ELF-1 (cell line): ENCODE measurements at regions not wholly inside any gene's neighbourhood (a gene's known extent, or its start where the extent isn't known, plus 50 kb on each side); places are given as distances from the start of the nearest gene placed in this dataset.
A peak's percentile ranks its signal among the peaks of the same experiment; 100 is the strongest.
"Not testable (repeated sequence)": the region's sequence is repeated elsewhere in the genome, so short reads cannot be mapped to it uniquely, and the experiment has no call there.

Experiments
- DNase-seq: peaks from one replicate; pipeline ENCODE4 v3.0.0-alpha.2; 2016; ENCODE audit warnings: low read depth, low spot score

DNA sequence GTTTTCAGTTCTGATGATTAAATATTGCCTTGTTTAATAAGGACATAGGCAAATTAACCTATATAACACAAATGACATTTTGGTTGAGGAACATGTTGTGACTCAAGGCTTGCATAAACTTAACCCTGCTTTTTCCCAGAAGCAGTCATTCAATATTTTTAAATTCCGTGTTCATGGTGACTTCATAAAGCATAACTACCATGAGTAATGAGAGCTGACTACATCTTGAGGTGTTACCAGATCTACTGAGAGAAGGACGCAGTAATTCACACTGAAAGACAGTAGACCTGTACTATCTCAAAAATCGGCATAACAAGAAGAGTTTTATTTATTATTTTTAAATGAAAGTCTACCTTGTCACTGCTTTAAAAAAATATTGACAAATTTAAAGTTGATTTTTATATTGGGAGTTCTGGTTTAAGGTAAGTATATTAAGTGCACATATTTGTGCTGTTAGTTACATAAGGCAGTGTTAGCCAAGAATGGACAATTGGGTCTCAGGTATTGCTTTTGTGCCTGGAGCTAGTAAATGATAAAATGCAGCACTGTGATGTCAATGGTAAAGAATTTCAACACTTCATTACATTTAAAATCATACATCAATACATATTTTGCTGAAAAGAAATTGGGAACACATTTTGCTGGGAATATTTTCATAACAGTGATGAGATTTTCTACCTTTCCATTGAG is 1198.5 kb downstream of the FSCB start:
- DNase-seq, result no peak

DNA sequence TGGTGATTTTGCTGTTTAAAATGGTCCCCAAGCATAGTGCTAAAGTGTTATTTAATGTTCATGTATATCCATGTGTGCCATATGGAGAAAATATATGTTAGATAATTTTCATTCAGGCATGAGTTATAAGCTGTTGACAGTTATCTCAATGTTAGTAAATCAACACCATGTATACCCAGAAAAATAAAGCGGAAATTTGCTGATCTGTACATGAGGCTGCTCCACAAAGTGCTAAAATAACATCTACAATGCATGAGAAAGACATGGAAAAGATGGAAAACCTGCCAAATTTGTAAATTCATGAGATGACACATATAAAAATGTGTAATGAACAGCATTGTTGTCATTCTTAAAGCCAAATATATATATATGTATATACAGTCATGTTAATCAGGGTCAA is 1199.2 kb downstream of the FSCB start:
- DNase-seq, result no peak

- no peak for DNase-seq
Measured at GRCh38 chr14:43306053-43306452, 1201.0 kb downstream of the FSCB start.

DNA sequence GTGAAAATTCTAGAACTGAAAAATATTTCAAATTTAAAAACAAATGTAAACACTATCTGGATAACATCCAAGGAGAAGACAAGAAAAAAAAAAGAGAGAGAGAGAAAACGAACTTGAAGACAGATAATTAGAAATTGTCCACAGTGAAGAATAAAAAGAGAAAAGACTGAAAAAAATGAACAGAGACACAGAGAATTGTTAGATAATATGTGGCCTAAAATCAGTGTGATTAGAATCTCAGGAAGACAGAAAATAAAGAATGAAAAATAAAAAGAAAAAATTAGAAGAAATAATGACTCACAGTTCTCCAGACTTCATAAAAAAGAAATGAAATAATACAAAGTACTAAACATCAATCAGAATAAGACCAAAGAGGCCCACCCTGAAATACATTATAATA is 1209.3 kb downstream of the FSCB start:
- no peak for DNase-seq

- not testable (repeated sequence) for DNase-seq
Measured at GRCh38 chr14:43296061-43296460, 1211.0 kb downstream of the FSCB start.

DNA sequence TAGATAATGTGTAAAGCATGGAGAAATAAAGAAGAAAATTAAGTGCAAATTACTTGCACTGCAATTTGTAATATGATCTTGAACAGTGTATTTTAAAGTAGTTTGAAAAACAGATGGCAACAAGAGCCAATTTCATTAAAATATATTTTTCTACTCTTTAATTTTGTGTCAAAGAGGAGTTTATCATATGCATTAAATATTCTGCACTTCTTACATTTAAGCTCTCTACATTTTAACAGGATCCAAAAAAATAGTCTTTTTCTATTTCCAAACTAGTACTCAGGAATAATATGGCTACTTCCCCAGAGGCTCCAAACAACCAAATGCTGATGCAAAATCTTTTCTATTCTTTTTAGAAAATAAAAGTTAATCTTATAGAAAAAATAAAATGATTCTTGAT is 1221.5 kb downstream of the FSCB start:
- DNase-seq, result no peak

DNA sequence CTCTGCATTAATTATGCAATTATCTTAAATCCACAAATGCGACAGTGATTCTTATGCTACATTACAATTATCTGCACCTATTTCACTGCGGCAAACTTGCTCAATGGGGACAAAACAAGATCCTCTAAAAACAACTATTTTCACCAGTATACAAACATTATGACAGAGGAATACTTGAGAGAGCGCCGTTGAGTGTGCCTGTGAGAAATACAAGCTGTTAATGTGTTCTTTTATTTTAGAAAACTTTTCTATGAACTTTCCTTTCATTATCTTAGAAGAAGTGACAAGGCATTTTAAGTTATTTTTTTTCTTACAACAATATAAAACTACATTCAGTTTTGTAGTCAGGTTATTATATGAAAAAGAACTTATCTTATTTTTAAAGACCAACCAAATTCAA is 1247.0 kb downstream of the FSCB start:
- DNase-seq, result no peak

DNA sequence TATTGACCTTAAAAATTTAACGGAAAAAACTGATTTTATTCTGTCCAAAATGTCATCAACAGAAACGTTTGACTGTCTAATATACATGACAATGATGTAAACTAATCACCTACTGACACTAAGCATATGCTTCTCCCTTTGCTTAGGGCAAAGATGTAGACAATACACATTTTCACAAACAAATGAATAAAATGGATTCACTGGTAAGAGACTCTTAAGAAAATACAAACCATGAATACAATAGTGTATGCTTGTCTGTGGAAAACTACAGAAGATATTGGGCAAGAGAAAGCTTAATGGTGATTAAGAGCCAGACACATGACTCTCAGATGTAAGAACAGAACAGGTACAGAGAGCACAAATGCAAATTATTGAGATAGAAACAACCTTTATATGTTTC is 1248.7 kb downstream of the FSCB start:
- DNase-seq, result no peak

- not testable (repeated sequence) for DNase-seq
Measured at GRCh38 chr14:43256996-43257395, 1250.1 kb downstream of the FSCB start.

- DNase-seq, result no peak
Measured at GRCh38 chr14:43252866-43253265, 1254.2 kb downstream of the FSCB start.

GRCh38 chr14:43249591-43249990 is 1257.5 kb downstream of the FSCB start:
- DNase-seq, result no peak

- DNase-seq, result no peak
Measured at GRCh38 chr14:43249116-43249515, 1258.0 kb downstream of the FSCB start.

DNA sequence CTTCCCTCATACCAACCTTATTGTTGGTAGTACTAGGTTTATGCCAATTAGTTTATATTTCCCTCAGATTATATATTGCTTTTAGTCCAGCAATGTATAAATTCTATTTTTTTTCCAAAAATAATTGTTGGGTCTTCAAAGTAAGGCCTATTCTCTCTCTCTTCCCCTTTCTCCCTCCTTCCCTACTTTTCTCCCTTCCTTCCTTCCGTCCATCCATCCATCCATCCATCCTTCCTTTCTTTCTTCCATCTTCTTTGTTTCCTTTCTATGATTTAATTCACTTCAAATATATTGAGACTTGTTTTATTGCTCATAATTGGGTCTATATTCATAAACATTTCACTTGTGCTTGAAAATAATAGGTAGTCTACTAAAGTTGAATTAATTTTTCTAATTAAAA is 1259.2 kb downstream of the FSCB start:
- DNase-seq, result no peak

- DNase-seq, result no peak
Measured at GRCh38 chr14:43244142-43244625, 1262.9 kb downstream of the FSCB start.

DNA sequence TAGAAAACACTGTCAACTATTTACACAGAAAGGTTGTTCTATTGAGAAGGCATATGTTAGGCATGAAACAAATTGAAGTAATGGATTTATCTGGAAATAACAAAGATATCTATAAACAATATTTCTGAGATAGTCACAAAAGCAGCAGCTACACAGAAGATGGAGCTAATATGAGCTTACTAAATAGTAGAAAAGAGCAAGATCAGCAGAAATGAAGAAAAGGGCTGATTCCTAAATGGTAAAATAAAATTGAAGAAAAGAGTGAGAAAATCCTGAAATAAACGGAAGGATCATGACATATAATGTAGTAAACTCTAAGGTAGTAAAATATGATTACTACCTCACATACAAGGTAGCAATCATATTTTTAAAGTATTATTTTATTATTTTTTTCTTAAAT is 1263.9 kb downstream of the FSCB start:
- no peak for DNase-seq

DNA sequence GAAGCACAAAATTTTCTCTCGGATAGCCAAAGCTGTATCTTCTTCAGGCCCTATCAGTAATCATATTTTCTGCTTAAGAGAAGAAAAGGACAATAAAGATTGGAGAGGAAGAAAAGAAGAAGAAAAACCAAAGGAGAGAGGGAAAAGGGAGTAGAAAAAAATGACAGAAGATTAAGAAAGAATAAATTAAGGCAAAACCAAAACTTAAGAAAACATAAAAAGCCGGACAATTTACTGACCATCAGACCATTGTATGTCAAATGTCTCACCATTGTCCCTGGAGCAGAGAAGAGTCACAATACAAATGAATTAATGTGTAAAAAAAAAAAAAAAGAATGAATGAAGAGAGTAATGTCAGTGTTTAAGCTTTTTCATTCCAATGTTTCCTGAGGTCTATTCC is 1274.8 kb downstream of the FSCB start:
- no peak for DNase-seq

DNA sequence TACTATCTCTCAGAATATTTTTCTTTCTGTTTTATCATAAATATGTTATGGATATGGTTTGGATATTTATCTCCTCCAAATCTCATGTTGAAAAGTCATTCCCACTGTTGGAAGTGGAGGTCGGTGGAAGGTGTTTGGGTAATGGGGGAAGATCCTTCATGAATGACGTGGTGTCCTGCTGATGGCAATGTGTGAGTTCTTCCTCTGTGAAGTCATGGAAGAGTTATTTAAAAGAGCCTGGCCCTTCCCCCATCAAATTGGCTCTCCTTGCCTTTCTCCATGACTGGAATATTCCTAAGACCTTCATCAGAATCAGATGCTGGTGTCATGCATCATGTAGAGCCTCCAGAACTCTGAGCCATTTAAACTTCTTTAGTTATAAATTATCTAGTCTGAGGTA is 1291.6 kb downstream of the FSCB start:
- no peak for DNase-seq

DNA sequence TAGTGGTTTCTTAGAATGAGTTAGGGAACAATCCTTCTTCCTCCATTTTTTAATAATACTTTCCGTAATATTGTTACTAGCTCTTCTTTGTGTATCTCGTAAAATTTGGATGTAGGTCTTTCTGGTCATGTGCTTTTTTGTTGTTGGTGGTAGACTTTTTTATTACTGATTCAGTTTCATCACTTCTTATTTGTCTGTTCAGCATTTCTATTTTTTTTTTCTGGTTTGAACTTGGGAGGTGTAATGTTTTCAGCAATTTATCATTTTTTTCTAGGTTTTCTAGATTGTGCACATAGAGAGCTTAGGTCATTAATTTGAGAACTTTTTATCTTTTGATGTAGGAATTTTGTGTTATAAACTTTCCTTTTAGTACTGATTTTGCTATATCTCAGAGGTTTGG is 1299.9 kb downstream of the FSCB start:
- DNase-seq, result no peak

DNA sequence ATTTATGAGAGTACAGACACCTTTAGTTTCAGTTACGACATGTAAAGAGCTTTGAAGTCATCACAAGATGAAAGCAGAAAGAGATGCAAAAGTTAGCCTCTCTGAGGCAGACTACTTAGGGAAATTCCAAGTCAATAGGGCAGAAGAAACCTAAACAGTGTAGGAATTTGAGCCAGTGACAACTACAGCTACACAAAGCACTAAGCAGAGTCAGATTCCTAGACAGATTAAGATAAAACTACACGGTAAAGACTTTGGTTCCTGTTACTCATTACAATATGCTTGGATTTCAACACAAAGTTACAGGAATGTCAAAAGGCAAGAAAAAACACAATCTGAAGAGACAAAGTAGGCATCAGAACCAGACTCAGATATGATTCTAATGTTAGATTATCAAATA is 1302.3 kb downstream of the FSCB start:
- no peak for DNase-seq

DNA sequence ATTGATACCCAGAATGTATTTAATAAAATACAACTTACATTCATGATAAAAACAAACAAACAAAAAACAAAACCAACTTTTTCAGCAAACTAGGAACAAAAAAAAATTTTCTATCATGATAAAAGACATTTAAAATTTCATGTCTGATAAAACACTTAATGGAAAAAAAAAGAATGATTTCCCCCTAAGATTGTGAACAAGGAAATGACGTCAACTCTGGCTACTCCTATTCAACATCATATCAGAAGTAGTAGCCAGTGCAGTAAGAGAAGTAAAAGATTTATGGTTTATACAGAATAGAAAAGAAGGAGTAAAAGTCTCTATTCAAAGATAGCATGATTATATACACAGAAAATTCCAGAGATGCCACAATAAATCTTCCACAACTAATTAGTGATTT is 1306.6 kb downstream of the FSCB start:
- DNase-seq, result no peak

- no peak for DNase-seq
Measured at GRCh38 chr14:43198465-43198864, 1308.6 kb downstream of the FSCB start.

GRCh38 chr14:43184540-43184939 is 1322.5 kb downstream of the FSCB start:
- peak; percentile 6 for DNase-seq

DNA sequence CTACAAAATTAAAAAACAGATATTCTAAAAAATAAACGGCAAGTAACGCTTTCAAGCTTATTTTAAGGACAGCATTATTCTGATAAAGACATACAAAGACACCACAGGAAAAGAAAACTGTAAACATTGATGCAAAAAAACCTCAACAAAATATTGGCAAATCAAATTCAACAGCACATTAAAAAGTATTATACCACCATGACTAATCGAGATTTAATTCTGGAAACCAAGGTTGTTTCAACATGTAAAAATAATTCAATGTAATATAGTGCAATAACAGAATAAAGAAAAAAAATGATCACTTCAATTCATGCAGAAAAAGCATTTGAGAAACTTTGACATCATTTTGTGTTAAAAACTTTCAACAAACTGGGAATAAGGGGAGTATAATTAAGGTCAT is 1323.2 kb downstream of the FSCB start:
- no peak for DNase-seq

DNA sequence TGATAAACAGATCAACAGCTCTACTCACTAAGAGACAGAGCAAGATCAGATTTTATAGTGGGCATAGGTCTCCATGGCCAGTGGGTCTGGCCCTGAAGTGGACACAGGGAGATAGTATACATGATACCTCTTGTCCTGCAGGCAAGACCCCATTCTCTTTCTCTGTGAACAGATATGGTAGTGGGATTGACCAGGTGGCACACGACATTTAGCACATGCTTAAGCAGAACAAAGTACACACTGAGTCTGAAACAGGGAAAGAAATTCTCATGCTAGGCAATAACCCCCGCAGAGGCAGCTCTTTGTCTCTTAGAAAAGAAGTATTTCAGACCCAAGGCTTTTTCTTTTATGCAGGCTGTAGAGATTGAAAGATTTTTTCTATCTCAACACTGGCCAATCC is 1331.2 kb downstream of the FSCB start:
- no peak for DNase-seq
